Chondrocyte (in vitro differentiated cells): ENCODE measurements at regions not wholly inside any gene's neighbourhood (a gene's known extent, or its start where the extent isn't known, plus 50 kb on each side); places are given as distances from the start of the nearest gene placed in this dataset.
A peak's percentile ranks its signal among the peaks of the same experiment; 100 is the strongest.

Experiments
- DNase-seq: peaks from one replicate; pipeline ENCODE4 v3.0.0; 2021; ENCODE audit warnings: mixed read lengths, low spot score
- H3K27ac Mint-ChIP-seq: one replicate; pipeline ENCODE4 v1.8.0; 2021; ENCODE audit warnings: mild to moderate bottlenecking, moderate library complexity, mixed read lengths; ENCODE audit not compliant: unreplicated experiment
- H3K27me3 Mint-ChIP-seq: 2 replicates; pipeline ENCODE4 v1.8.0; 2021; ENCODE audit warnings: low read depth, mixed read lengths
- H3K36me3 Mint-ChIP-seq: 2 replicates; pipeline ENCODE4 v1.8.0; 2021; ENCODE audit warnings: low read depth, mixed read lengths
- H3K4me1 Mint-ChIP-seq: 2 replicates; pipeline ENCODE4 v1.8.0; 2021; ENCODE audit warnings: low read depth, mild to moderate bottlenecking, mixed read lengths
- H3K4me3 Mint-ChIP-seq: one replicate; pipeline ENCODE4 v1.8.0; 2021; ENCODE audit warnings: mild to moderate bottlenecking, moderate library complexity, mixed read lengths; ENCODE audit not compliant: unreplicated experiment
- H3K9me3 Mint-ChIP-seq: 2 replicates; pipeline ENCODE4 v1.8.0; 2021; ENCODE audit warnings: low read depth, mixed read lengths
- CTCF ChIP-seq: fragments of 200-600 bp; sonication (generic); IDR thresholded peaks from 2 replicates; pipeline ENCODE4 v1.5.0; 2021; ENCODE audit warnings: antibody characterized with exemption, mild to moderate bottlenecking, moderate library complexity

- no peak for DNase-seq
- Mint-ChIP-seq H3K4me3 (no peak overlapping the region), H3K4me1 (no peaks in the 10 kb centered on the region), H3K9me3 (peaks cover 14% of the 10 kb centered on the region), H3K27me3 (peaks cover 7% of the 10 kb centered on the region), H3K36me3 (no peaks in the 10 kb centered on the region), H3K27ac (no peak overlapping the region)
- TF ChIP-seq CTCF: no peak
Observed at GRCh38 chr3:109563149-109563548, 225.8 kb upstream of the DPPA4 start.

DNA sequence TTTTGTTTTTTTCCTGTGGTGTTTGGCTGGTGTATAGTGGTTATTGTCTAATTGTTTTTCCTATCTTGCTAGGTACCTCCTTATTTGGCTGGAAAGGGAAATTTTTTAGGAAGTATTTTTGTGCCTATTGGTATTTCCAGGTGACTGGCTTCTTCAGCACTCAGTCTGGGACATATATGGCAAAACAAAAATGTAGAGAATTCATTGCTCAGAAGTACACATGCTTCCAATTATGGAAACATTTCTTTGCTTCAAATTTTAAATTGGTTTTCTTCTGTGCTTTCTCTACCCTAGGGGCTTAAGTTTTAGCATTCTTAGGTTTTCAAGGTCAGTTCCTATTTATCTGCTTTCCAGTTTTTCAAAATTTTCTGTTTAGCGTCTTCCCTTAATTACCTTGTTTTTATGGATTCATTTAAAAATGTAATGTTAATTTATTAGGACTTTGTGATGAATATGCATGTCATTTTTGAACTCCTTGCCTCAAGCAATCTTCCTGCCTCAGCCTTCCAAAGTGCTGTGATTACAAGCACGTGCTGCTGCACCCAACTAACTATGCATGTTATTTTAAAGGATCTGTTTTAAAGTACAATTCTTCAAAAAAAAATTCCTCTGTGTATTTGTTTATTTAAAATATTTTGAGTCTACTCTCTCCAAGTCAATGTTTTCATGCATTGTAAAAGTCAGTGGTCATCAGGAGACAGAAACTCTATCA is 231.9 kb upstream of the DPPA4 start:
- Mint-ChIP-seq H3K9me3 (peaks cover 6% of the 10 kb centered on the region), H3K27ac (peak overlapping the region; percentile 18), H3K4me3 (no peak overlapping the region), H3K27me3 (peaks cover 9% of the 10 kb centered on the region), H3K36me3 (no peaks in the 10 kb centered on the region), H3K4me1 (peaks cover 12% of the 10 kb centered on the region)
- no peak for DNase-seq
- no peak for TF ChIP-seq CTCF

DNA sequence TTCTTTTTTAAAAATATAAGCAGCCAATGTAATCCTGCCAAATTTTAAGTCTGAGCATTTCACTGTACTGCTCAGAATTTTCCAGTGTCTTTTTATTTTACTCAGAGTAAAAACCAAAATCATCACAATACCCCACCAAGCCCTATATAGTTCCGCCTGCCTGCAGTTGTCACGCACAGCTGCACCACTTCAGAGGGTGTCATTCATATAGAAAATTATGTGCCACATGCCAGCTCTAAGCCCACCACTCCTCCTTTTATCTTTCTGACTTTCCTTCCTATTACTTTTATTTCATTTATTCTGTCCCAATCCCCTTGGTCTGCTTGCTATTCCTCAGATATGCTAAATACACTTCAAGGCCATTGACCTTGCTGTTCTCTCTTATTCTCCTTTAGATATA is 233.1 kb upstream of the DPPA4 start:
- no peak for TF ChIP-seq CTCF
- Mint-ChIP-seq H3K27ac (no peak overlapping the region), H3K4me3 (no peak overlapping the region), H3K4me1 (peaks cover 12% of the 10 kb centered on the region), H3K9me3 (peaks cover 6% of the 10 kb centered on the region), H3K27me3 (peaks cover 7% of the 10 kb centered on the region), H3K36me3 (no peaks in the 10 kb centered on the region)
- DNase-seq: no peak

DNA sequence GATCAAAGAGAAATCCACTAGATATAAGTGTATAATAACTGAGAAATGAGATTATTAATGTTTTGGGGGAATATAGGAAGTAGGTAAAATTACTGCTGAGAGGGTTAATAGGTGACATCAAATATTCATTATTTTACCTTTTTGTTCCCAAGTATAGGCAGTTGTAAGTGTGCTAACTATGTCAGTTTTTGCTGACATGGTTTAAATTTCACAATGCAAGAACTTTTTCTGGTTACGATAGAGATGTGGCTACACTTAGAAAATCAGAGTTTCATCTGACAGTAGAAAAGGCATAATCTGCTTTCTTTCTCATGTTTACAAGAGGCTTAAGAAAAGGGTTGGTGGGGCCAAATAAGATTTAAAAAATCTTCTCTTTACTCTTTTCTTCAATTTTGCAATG is 235.0 kb upstream of the DPPA4 start:
- Mint-ChIP-seq H3K4me1 (peaks cover 12% of the 10 kb centered on the region), H3K4me3 (no peak overlapping the region), H3K27me3 (peaks cover 2% of the 10 kb centered on the region), H3K27ac (no peak overlapping the region), H3K36me3 (no peaks in the 10 kb centered on the region), H3K9me3 (peaks cover 4% of the 10 kb centered on the region)
- DNase-seq: no peak
- TF ChIP-seq CTCF: no peak

- Mint-ChIP-seq H3K36me3 (peaks cover 1% of the 10 kb centered on the region), H3K4me1 (no peaks in the 10 kb centered on the region), H3K4me3 (no peak overlapping the region), H3K9me3 (peaks cover 13% of the 10 kb centered on the region), H3K27me3 (peaks cover 2% of the 10 kb centered on the region), H3K27ac (no peak overlapping the region)
- no peak for DNase-seq
- no peak for TF ChIP-seq CTCF
Observed at GRCh38 chr3:109596991-109597390, 259.6 kb upstream of the DPPA4 start.
